Activated naive CD4-positive, alpha-beta T cell treated with anti-CD3 and anti-CD28 coated beads, Interleukin-2, amount 10 ng/mL, durations not matched to agents 7 days and 5 days (primary cell): ENCODE measurements at regions not wholly inside any gene's neighbourhood (a gene's known extent, or its start where the extent isn't known, plus 50 kb on each side); places are given as distances from the start of the nearest gene placed in this dataset.
"Not testable (repeated sequence)": the region's sequence is repeated elsewhere in the genome, so short reads cannot be mapped to it uniquely, and the experiment has no call there.

Experiments used
- CTCF ChIA-PET: fragments of 350-600 bp; sonication (Branson Sonifier 250); formaldehyde crosslinking; loops from one replicate; lab custom pipeline; 2021; ENCODE audit warnings: antibody characterized with exemption; lab: Charles Lee
- DNase-seq: peaks from one replicate; pipeline ENCODE4 v3.0.0-alpha.2; 2020
- H3K27ac Mint-ChIP-seq: one replicate; pipeline ENCODE4 v1.8.0; 2021; ENCODE audit warnings: mild to moderate bottlenecking, moderate library complexity, mixed read lengths
- H3K27me3 Mint-ChIP-seq: one replicate; pipeline ENCODE4 v1.8.0; 2021; ENCODE audit warnings: mild to moderate bottlenecking, mixed read lengths
- H3K36me3 Mint-ChIP-seq: one replicate; pipeline ENCODE4 v1.8.0; 2021; ENCODE audit warnings: mixed read lengths
- H3K4me1 Mint-ChIP-seq: one replicate; pipeline ENCODE4 v1.8.0; 2021; ENCODE audit warnings: mixed read lengths
- H3K4me3 Mint-ChIP-seq: one replicate; pipeline ENCODE4 v1.8.0; 2021; ENCODE audit warnings: mild to moderate bottlenecking, moderate library complexity, mixed read lengths
- H3K9me3 Mint-ChIP-seq: one replicate; pipeline ENCODE4 v1.8.0; 2021; ENCODE audit warnings: mixed read lengths

GRCh38 chr2:163990101-163990500 is 254.3 kb upstream of the FIGN start:
- no peaks in the 10 kb centered on the region for H3K36me3 Mint-ChIP-seq
- no peaks in the 10 kb centered on the region for H3K27me3 Mint-ChIP-seq
- no peak overlapping the region for H3K4me3 Mint-ChIP-seq
- H3K9me3 Mint-ChIP-seq: peaks cover 2% of the 10 kb centered on the region
- CTCF ChIA-PET: no interaction called here
- H3K27ac Mint-ChIP-seq: no peak overlapping the region
- no peak for DNase-seq
- H3K4me1 Mint-ChIP-seq: no peaks in the 10 kb centered on the region

GRCh38 chr2:163987175-163987940 is 251.6 kb upstream of the FIGN start:
- H3K4me3 Mint-ChIP-seq: no peak overlapping the region
- no peaks in the 10 kb centered on the region for H3K4me1 Mint-ChIP-seq
- no peak for DNase-seq
- peaks cover 2% of the 10 kb centered on the region for H3K9me3 Mint-ChIP-seq
- no peaks in the 10 kb centered on the region for H3K36me3 Mint-ChIP-seq
- no peak overlapping the region for H3K27ac Mint-ChIP-seq
- CTCF ChIA-PET: no interaction called here
- H3K27me3 Mint-ChIP-seq: no peaks in the 10 kb centered on the region

- CTCF ChIA-PET: no interaction called here
- no peaks in the 10 kb centered on the region for H3K4me1 Mint-ChIP-seq
- peaks cover 5% of the 10 kb centered on the region for H3K9me3 Mint-ChIP-seq
- no peaks in the 10 kb centered on the region for H3K36me3 Mint-ChIP-seq
- H3K27ac Mint-ChIP-seq: no peak overlapping the region
- H3K27me3 Mint-ChIP-seq: no peaks in the 10 kb centered on the region
- no peak overlapping the region for H3K4me3 Mint-ChIP-seq
- DNase-seq: no peak
These were observed 249.2 kb upstream of the FIGN start for GRCh38 chr2:163984986-163985385.

GRCh38 chr2:163983911-163984310 is 248.1 kb upstream of the FIGN start:
- Mint-ChIP-seq H3K36me3 (no peaks in the 10 kb centered on the region), H3K9me3 (peaks cover 5% of the 10 kb centered on the region), H3K4me1 (no peaks in the 10 kb centered on the region), H3K4me3 (no peak overlapping the region), H3K27ac (no peak overlapping the region), H3K27me3 (no peaks in the 10 kb centered on the region)
- CTCF ChIA-PET: no interaction called here
- DNase-seq: no peak

GRCh38 chr2:163982938-163983337 is 247.1 kb upstream of the FIGN start:
- no peak overlapping the region for H3K27ac Mint-ChIP-seq
- H3K4me3 Mint-ChIP-seq: no peak overlapping the region
- no peaks in the 10 kb centered on the region for H3K27me3 Mint-ChIP-seq
- H3K9me3 Mint-ChIP-seq: peaks cover 9% of the 10 kb centered on the region
- DNase-seq: no peak
- H3K36me3 Mint-ChIP-seq: no peaks in the 10 kb centered on the region
- CTCF ChIA-PET: no interaction called here
- no peaks in the 10 kb centered on the region for H3K4me1 Mint-ChIP-seq

- Mint-ChIP-seq H3K27ac (no peak overlapping the region), H3K36me3 (no peaks in the 10 kb centered on the region), H3K4me1 (no peaks in the 10 kb centered on the region), H3K4me3 (no peak overlapping the region), H3K27me3 (no peaks in the 10 kb centered on the region), H3K9me3 (peaks cover 3% of the 10 kb centered on the region)
- no peak for DNase-seq
- CTCF ChIA-PET: no interaction called here
These were observed 239.0 kb upstream of the FIGN start for GRCh38 chr2:163974766-163975165.

GRCh38 chr2:163970058-163970813 is 234.4 kb upstream of the FIGN start:
- Mint-ChIP-seq H3K4me1 (no peaks in the 10 kb centered on the region), H3K27ac (no peak overlapping the region), H3K36me3 (no peaks in the 10 kb centered on the region), H3K9me3 (peaks cover 4% of the 10 kb centered on the region), H3K27me3 (no peaks in the 10 kb centered on the region), H3K4me3 (no peak overlapping the region)
- no peak for DNase-seq
- CTCF ChIA-PET: no interaction called here

GRCh38 chr2:163964278-163964677 is 228.5 kb upstream of the FIGN start:
- CTCF ChIA-PET: not testable (repeated sequence)

GRCh38 chr2:163953390-163953907 is 217.6 kb upstream of the FIGN start:
- CTCF ChIA-PET: no interaction called here
- H3K27ac Mint-ChIP-seq: no peak overlapping the region
- no peak overlapping the region for H3K4me3 Mint-ChIP-seq
- no peaks in the 10 kb centered on the region for H3K36me3 Mint-ChIP-seq
- H3K4me1 Mint-ChIP-seq: no peaks in the 10 kb centered on the region
- no peak for DNase-seq
- H3K27me3 Mint-ChIP-seq: no peaks in the 10 kb centered on the region
- H3K9me3 Mint-ChIP-seq: no peaks in the 10 kb centered on the region

More at GRCh38 chr2:163964278-163964677, 228.5 kb upstream of the FIGN start:
- H3K36me3 Mint-ChIP-seq, DNase-seq, H3K9me3 Mint-ChIP-seq, H3K4me3 Mint-ChIP-seq, H3K27ac Mint-ChIP-seq, H3K27me3 Mint-ChIP-seq, H3K4me1 Mint-ChIP-seq: not testable (repeated sequence)

- Mint-ChIP-seq H3K4me1 (no peaks in the 10 kb centered on the region), H3K4me3 (no peak overlapping the region), H3K36me3 (no peaks in the 10 kb centered on the region), H3K27me3 (no peaks in the 10 kb centered on the region), H3K27ac (no peak overlapping the region), H3K9me3 (no peaks in the 10 kb centered on the region)
- DNase-seq: no peak
- CTCF ChIA-PET: no interaction called here
These were observed 215.5 kb upstream of the FIGN start for GRCh38 chr2:163951312-163951711.

- H3K27me3 Mint-ChIP-seq: no peaks in the 10 kb centered on the region
- no peak overlapping the region for H3K27ac Mint-ChIP-seq
- no peak overlapping the region for H3K4me3 Mint-ChIP-seq
- H3K9me3 Mint-ChIP-seq: no peaks in the 10 kb centered on the region
- DNase-seq: no peak
- CTCF ChIA-PET: no interaction called here
- no peaks in the 10 kb centered on the region for H3K4me1 Mint-ChIP-seq
- no peaks in the 10 kb centered on the region for H3K36me3 Mint-ChIP-seq
These were observed 213.9 kb upstream of the FIGN start for GRCh38 chr2:163949693-163950092.

GRCh38 chr2:163944347-163944737 is 208.5 kb upstream of the FIGN start:
- H3K4me1 Mint-ChIP-seq: no peaks in the 10 kb centered on the region
- CTCF ChIA-PET: no interaction called here

GRCh38 chr2:163943403-163944346 is 207.9 kb upstream of the FIGN start:
- Mint-ChIP-seq H3K4me3 (no peak overlapping the region), H3K27me3 (no peaks in the 10 kb centered on the region), H3K36me3 (no peaks in the 10 kb centered on the region), H3K27ac (no peak overlapping the region), H3K9me3 (no peaks in the 10 kb centered on the region), H3K4me1 (no peaks in the 10 kb centered on the region)
- DNase-seq: no peak
- CTCF ChIA-PET: no interaction called here

More at GRCh38 chr2:163944347-163944737, 208.5 kb upstream of the FIGN start:
- H3K9me3 Mint-ChIP-seq: no peaks in the 10 kb centered on the region
- H3K4me3 Mint-ChIP-seq: no peak overlapping the region
- no peaks in the 10 kb centered on the region for H3K27me3 Mint-ChIP-seq
- no peak for DNase-seq
- H3K27ac Mint-ChIP-seq: no peak overlapping the region
- H3K36me3 Mint-ChIP-seq: no peaks in the 10 kb centered on the region

- H3K4me1 Mint-ChIP-seq: no peaks in the 10 kb centered on the region
- DNase-seq: no peak
- no peak overlapping the region for H3K4me3 Mint-ChIP-seq
- no peaks in the 10 kb centered on the region for H3K27me3 Mint-ChIP-seq
- H3K9me3 Mint-ChIP-seq: peaks cover 2% of the 10 kb centered on the region
- CTCF ChIA-PET: interaction anchor here (0.6 kb wide), 1 partner anchor 464 kb away, joined by 3 read pairs; no protein-coding TSS in a partner anchor
- no peak overlapping the region for H3K27ac Mint-ChIP-seq
- H3K36me3 Mint-ChIP-seq: no peaks in the 10 kb centered on the region
These were observed 198.3 kb upstream of the FIGN start for GRCh38 chr2:163934131-163934530.
